VCaP (cell line): ENCODE measurements at regions not wholly inside any gene's neighbourhood (a gene's known extent, or its start where the extent isn't known, plus 50 kb on each side); places are given as distances from the start of the nearest gene placed in this dataset.

Experiments
- H3K27ac ChIP-seq: fragments of 450-650 bp; 2 replicates; pipeline ENCODE4 v1.5.1; 2017
- TF ChIP-seq, protein P1 (sequence below): fragments of 450-650 bp; conservative IDR thresholded peaks from 2 replicates; pipeline ENCODE4 v1.5.1; 2017; ENCODE audit warnings: mild to moderate bottlenecking, moderate library complexity

DNA sequence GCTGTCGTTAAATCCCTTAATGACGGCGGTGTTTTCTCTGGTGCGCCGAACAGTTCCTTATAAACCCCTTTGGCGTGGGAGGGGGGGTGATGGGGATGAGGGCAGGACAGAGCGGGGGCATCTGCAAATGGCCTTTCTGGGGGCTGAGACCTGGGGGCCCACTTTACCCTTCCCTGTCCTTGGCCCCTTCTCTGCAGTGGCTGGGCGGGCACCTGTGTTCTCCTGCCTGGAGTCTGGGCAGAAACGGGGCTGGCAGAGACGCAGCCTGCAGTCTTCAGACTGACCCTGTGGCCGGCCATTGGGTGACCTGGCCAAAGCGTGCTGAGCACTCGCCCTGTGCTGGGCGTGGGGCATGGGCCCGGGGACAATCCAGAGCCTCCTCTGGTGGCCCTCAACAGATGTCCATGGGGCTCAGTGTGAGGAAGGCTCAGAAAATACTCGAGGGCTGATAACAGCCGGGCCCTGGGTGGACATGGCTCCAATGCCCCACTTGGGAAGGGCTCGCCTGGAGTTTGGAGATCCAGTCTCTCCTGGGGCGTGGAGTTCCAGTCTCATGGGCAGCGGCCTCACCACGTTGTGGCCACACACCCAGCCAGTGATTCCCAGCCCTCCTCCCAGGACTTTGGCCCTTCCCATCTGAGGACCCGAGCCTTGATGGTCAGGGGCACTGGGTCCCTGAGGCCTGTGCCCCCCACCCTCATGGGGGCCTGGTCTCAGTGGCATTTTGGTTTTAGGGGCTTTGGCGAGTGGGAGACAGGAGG, 50.8 kb upstream of the ACTRT2 start:
- TF ChIP-seq, protein P1, sequence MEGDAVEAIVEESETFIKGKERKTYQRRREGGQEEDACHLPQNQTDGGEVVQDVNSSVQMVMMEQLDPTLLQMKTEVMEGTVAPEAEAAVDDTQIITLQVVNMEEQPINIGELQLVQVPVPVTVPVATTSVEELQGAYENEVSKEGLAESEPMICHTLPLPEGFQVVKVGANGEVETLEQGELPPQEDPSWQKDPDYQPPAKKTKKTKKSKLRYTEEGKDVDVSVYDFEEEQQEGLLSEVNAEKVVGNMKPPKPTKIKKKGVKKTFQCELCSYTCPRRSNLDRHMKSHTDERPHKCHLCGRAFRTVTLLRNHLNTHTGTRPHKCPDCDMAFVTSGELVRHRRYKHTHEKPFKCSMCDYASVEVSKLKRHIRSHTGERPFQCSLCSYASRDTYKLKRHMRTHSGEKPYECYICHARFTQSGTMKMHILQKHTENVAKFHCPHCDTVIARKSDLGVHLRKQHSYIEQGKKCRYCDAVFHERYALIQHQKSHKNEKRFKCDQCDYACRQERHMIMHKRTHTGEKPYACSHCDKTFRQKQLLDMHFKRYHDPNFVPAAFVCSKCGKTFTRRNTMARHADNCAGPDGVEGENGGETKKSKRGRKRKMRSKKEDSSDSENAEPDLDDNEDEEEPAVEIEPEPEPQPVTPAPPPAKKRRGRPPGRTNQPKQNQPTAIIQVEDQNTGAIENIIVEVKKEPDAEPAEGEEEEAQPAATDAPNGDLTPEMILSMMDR: no peak
- no peak overlapping the region for H3K27ac ChIP-seq

DNA sequence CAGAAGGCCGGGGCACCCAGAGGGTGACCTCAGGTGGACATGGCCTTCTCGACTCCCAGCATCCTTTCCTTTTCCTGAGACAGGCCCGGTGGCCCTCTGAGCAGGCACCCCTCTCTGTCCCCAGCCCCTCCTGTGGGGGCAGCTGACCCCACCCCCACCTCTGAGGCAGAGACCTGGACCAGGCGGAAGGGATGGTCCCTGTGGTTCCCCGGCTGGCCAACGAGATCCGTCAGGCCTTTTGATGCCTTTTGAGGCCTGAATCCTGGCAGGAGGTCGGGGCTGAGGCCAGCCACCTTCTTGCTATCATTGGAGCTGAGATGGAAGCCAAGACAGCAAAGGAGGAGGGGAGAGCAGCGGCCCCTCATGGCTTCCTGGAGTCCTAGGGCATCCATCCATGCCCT, 50.2 kb upstream of the ACTRT2 start:
- TF ChIP-seq, protein P1: no peak
- H3K27ac ChIP-seq: no peak overlapping the region
